Spleen (tissue), 11 donors: ENCODE measurements at regions not wholly inside any gene's neighbourhood (a gene's known extent, or its start where the extent isn't known, plus 50 kb on each side); places are given as distances from the start of the nearest gene placed in this dataset.

Experiments used
- DNase-seq: peaks from one replicate; pipeline ENCODE4 v3.0.0-alpha.2; 2020
- H3K27ac ChIP-seq, 8 donors: fragments of 200-600 bp; sonication (generic) in 7 of 8; 1 replicate in 4 of 8; 2 replicates in 4 of 8; pipeline versions ENCODE4 v1.5.0 to v1.8.0; 2016 to 2021; ENCODE audit warnings: inconsistent platforms in 4 of 8, mild to moderate bottlenecking in 4 of 8, moderate library complexity in 1 of 8
- H3K27me3 ChIP-seq, 7 donors: fragments of 200-600 bp; sonication (generic) in 6 of 7; replicated peaks in 1 of 7; 1 replicate in 4 of 7; 2 replicates in 3 of 7; pipeline versions ENCODE4 v1.5.0 to v1.8.0; 2016 to 2021; ENCODE audit warnings: inconsistent platforms in 3 of 7, mild to moderate bottlenecking in 1 of 7
- H3K36me3 ChIP-seq, 6 donors: fragments of 200-600 bp; sonication (generic) in 5 of 6; 1 replicate in 4 of 6; 2 replicates in 2 of 6; pipeline versions ENCODE4 v1.5.0 to v1.8.0; 2016 to 2021; ENCODE audit warnings: inconsistent platforms in 2 of 6
- H3K4me1 ChIP-seq, 6 donors: fragments of 200-600 bp; sonication (generic) in 5 of 6; 1 replicate in 3 of 6; 2 replicates in 3 of 6; pipeline versions ENCODE4 v1.5.0 to v1.8.0; 2016 to 2021; ENCODE audit warnings: inconsistent platforms in 3 of 6
- H3K4me3 ChIP-seq, 8 donors: fragments of 200-600 bp; sonication (generic) in 7 of 8; 1 replicate in 4 of 8; 2 replicates in 4 of 8; pipeline versions ENCODE4 v1.5.0 to v1.8.0; 2016 to 2021; ENCODE audit warnings: inconsistent platforms in 4 of 8, mild to moderate bottlenecking in 4 of 8, moderate library complexity in 2 of 8
- H3K9me3 ChIP-seq, 8 donors: fragments of 200-600 bp; sonication (generic) in 7 of 8; 1 replicate in 4 of 8; 2 replicates in 4 of 8; pipeline versions ENCODE4 v1.5.0 to v1.8.0; 2016 to 2021; ENCODE audit warnings: inconsistent platforms in 4 of 8
- POLR2A ChIP-seq, 3 donors: fragments of 450-650 bp; IDR thresholded peaks; one replicate each; pipeline ENCODE4 v1.5.1; 2017; ENCODE audit warnings: antibody characterized with exemption in 3 of 3, mild to moderate bottlenecking in 1 of 3
- POLR2AphosphoS5 ChIP-seq, 3 donors: sonication (generic); formaldehyde crosslinking; IDR thresholded peaks; one replicate each; pipeline ENCODE4 v1.5.1; 2017; ENCODE audit warnings: antibody characterized with exemption in 3 of 3
- WGBS, 5 donors: extraction: QIAGEN DNeasy Blood & Tissue Kit in 3 of 5; methylation state at CpG; one replicate each; pipeline versions ENCODE4 v1.1.5 to v1.1.7; 2013 to 2018; 5-methylcytosine and 5-hydroxymethylcytosine counted together
- intact Hi-C: fragments of 100-400 bp; cut with DNase I; formaldehyde crosslinking; loops from one replicate; pipeline ENCODE4 v1.15.0; 2023; ENCODE audit warnings: low total_unique reads
- TF ChIP-seq, protein P1 (sequence below), 11 experiments: fragments of 200-600 bp in 7 of 11; fragments of 450-650 bp in 4 of 11; sonication (generic) in 4 of 11; IDR thresholded peaks in 8 of 11; conservative IDR thresholded peaks in 3 of 11; 1 replicate in 7 of 11; 2 replicates in 4 of 11; pipeline versions ENCODE4 v1.4.0 to v1.8.0; 2016 to 2021; ENCODE audit warnings: antibody characterized with exemption in 11 of 11, inconsistent platforms in 4 of 11, mild to moderate bottlenecking in 1 of 11
- donor health status: healthy with polysubstance abuse.
- donor health status: DM: no; HTN: no; CAD: no; lungs with moderate emphysema.
- donor health status: DM: no; HTN: no; CAD: no.
- donor health status: Bipolar disorder and iron deficiency.
- donor health status: healthy.
- donor health status: DM: no; HTN: no; CAD: no.
- donor health status: DM: yes; HTN: yes; CAD: no.

DNA sequence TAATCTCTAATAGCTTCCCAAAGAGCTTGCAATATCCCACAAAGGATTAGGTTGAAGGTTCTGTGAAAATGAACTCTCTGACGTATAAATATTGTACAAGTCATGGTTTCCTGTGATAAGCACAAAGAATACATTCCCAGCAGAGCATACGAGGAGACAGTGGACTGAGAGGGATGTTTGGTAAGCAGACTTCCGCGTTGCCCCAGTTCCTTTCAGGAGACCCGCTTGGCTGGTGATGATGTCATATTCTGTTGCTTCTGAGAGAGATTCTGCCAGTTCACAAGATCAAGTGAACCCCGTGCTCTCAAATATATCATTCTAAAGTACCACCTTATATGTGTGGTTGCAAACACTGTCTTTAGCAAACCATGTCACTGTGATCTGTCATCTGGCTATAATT, 323.9 kb upstream of the CASK start:
- 52 to 76% (median 56%) methylated on average over 6 of the region's 6 CpGs for WGBS, 5 donors
- no peaks in the 10 kb centered on the region for H3K4me1 ChIP-seq
- TF ChIP-seq, protein P1, sequence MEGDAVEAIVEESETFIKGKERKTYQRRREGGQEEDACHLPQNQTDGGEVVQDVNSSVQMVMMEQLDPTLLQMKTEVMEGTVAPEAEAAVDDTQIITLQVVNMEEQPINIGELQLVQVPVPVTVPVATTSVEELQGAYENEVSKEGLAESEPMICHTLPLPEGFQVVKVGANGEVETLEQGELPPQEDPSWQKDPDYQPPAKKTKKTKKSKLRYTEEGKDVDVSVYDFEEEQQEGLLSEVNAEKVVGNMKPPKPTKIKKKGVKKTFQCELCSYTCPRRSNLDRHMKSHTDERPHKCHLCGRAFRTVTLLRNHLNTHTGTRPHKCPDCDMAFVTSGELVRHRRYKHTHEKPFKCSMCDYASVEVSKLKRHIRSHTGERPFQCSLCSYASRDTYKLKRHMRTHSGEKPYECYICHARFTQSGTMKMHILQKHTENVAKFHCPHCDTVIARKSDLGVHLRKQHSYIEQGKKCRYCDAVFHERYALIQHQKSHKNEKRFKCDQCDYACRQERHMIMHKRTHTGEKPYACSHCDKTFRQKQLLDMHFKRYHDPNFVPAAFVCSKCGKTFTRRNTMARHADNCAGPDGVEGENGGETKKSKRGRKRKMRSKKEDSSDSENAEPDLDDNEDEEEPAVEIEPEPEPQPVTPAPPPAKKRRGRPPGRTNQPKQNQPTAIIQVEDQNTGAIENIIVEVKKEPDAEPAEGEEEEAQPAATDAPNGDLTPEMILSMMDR (IDR thresholded peaks at IDR 0.05 in 8 of 11, conservative IDR thresholded peaks at IDR 0.05 in 3 of 11): no peak
- TF ChIP-seq POLR2AphosphoS5 (IDR thresholded peaks at IDR 0.05): no peak
- TF ChIP-seq POLR2A (IDR thresholded peaks at IDR 0.05): no peak
- H3K4me3 ChIP-seq: peak overlapping the region in 3 of 8 donors; percentile 10 to 48 (median 29)
- H3K27me3 ChIP-seq: no peaks in the 10 kb centered on the region
- no peaks in the 10 kb centered on the region for H3K9me3 ChIP-seq
- no peaks in the 10 kb centered on the region for H3K36me3 ChIP-seq
- DNase-seq: no peak
- intact Hi-C loops: no loop called here
- no peak overlapping the region for H3K27ac ChIP-seq

DNA sequence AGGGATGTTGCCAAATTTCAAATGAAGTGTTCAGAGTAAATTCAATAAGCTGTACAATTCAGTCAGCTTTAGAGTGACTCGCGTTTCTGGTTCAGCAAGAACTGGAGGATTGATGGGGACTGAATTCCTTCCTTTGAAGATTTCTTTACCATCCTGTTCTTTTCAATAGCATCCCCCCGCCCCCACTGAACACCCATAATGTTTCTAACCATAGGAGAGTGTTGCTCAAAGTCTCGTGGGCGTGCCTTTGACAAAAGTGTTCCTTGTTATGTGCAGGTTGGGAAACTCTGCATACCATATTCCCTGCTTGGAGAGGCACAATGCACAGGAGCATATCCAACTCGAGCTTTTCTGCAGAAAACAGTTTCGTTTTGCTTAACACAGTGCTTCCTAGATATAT, 323.5 kb upstream of the CASK start:
- H3K4me1 ChIP-seq: no peaks in the 10 kb centered on the region
- no peaks in the 10 kb centered on the region for H3K9me3 ChIP-seq
- no peaks in the 10 kb centered on the region for H3K36me3 ChIP-seq
- DNase-seq: no peak
- H3K27ac ChIP-seq: no peak overlapping the region
- TF ChIP-seq POLR2A (IDR thresholded peaks at IDR 0.05) (no peak), POLR2AphosphoS5 (IDR thresholded peaks at IDR 0.05) (no peak)
- TF ChIP-seq, protein P1 (IDR thresholded peaks at IDR 0.05 in 8 of 11, conservative IDR thresholded peaks at IDR 0.05 in 3 of 11): no peak
- no peaks in the 10 kb centered on the region for H3K27me3 ChIP-seq
- H3K4me3 ChIP-seq: peak overlapping the region in 3 of 8 donors; percentile 10 to 48 (median 29)
- intact Hi-C loops: no loop called here
- 42 to 60% (median 45%) methylated on average over 7 of the region's 7 CpGs for WGBS, 5 donors

DNA sequence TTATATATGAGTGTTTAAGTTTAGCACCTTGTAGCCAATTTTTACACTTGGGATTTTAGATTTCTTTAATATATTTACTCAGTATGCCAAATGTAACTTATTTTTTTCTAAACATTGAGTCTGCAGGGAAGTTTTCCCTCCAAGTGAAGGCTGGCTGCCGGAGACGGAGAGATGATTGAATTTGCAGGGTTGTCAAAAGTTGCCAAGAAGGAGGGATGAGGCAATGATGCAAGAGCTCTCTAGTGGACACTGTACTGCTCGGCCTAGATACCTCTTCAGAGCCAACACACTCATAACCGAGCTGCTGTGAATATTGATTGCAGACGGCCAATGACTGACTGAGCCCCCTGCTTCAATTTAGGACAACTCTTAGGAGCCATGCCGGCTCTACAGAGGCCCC, 318.6 kb upstream of the CASK start:
- no peaks in the 10 kb centered on the region for H3K36me3 ChIP-seq
- no peak for DNase-seq
- no peaks in the 10 kb centered on the region for H3K27me3 ChIP-seq
- WGBS, 5 donors: 67 to 96% (median 84%) methylated on average over 5 to 6 of the region's 6 CpGs
- intact Hi-C loops: no loop called here
- H3K4me3 ChIP-seq: no peak overlapping the region
- no peak for TF ChIP-seq POLR2AphosphoS5 (IDR thresholded peaks at IDR 0.05)
- TF ChIP-seq, protein P1 (IDR thresholded peaks at IDR 0.05 in 8 of 11, conservative IDR thresholded peaks at IDR 0.05 in 3 of 11): no peak
- no peak for TF ChIP-seq POLR2A (IDR thresholded peaks at IDR 0.05)
- H3K9me3 ChIP-seq: no peaks in the 10 kb centered on the region
- H3K27ac ChIP-seq: no peak overlapping the region
- no peaks in the 10 kb centered on the region for H3K4me1 ChIP-seq

DNA sequence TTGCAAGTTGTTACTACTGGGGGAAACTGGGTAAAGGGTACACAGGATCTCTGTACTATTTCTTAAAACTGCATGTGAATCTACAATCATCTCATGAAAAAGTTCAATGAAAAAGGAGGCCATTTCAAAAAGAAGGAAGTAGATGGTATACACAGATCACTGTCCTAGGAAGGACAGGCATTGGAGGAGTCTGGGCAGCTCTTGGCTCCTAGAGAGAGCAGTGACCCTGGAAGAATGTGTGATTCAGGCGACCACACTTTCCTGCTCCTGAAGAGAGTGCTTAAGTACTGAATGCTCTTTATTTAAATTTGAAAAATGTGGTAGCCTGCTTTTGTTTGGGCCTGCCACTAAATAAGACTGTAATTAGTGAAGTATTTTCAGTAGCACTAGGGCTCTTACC, 318.1 kb upstream of the CASK start:
- DNase-seq: no peak
- H3K27me3 ChIP-seq: no peaks in the 10 kb centered on the region
- 36 to 88% (median 72%) methylated on average over 1 of the region's 1 CpG for WGBS, 5 donors
- intact Hi-C loops: no loop called here
- H3K9me3 ChIP-seq: no peaks in the 10 kb centered on the region
- H3K4me3 ChIP-seq: no peak overlapping the region
- H3K27ac ChIP-seq: no peak overlapping the region
- TF ChIP-seq POLR2AphosphoS5 (IDR thresholded peaks at IDR 0.05): no peak
- no peak for TF ChIP-seq POLR2A (IDR thresholded peaks at IDR 0.05)
- TF ChIP-seq, protein P1 (IDR thresholded peaks at IDR 0.05 in 8 of 11, conservative IDR thresholded peaks at IDR 0.05 in 3 of 11): no peak
- no peaks in the 10 kb centered on the region for H3K36me3 ChIP-seq
- no peaks in the 10 kb centered on the region for H3K4me1 ChIP-seq
